ENCODE measurements at regions not wholly inside any gene's neighbourhood (a gene's known extent, or its start where the extent isn't known, plus 50 kb on each side); places are given as distances from the start of the nearest gene placed in this dataset.

DNA sequence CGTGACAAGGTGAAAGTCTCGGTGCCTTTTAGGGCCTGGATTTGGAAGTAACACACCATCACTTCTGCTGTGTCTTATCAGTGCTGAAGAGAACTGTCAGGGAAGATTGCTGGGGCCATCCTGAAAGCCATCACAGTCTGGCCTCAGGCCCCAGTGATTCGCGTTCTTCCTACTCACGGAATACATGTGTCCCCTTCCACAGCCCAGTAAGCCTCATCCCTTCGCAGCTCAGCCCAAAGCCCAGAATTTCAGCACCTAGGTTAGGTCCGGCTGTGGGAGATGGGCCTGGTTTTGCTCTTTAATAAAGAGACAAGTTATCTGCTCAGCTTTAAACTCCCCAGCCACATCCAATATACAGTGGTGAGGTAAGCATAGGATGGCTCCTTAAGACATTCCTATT is 113.0 kb upstream of the SPACA7 start:
- no peak overlapping the region for H3K27ac ChIP-seq (ENCODE audit: low read depth)
- no peak overlapping the region for H2AFZ ChIP-seq
- no peaks in the 10 kb centered on the region for H3K9me3 Mint-ChIP-seq
- ATAC-seq, result no peak; the same call in 2 of the 3 replicates
- no peaks in the 10 kb centered on the region for H3K27me3 ChIP-seq (ENCODE audit: insufficient read depth)
- no peaks in the 10 kb centered on the region for H3K36me3 ChIP-seq (ENCODE audit: insufficient read depth)
- H3F3A ChIP-seq (replicated peaks; ENCODE audit: low read depth), result no peaks in the 10 kb centered on the region
- H3K4me3 Mint-ChIP-seq, result no peak overlapping the region
- H4K20me1 ChIP-seq (replicated peaks; ENCODE audit: insufficient read depth), result no peaks in the 10 kb centered on the region
- H3K9me2 ChIP-seq (ENCODE audit: insufficient read depth), result no peaks in the 10 kb centered on the region
- H3K4me1 Mint-ChIP-seq, result no peaks in the 10 kb centered on the region
- no peak for DNase-seq (ENCODE audit: low spot score)
- no peak overlapping the region for H3K27ac Mint-ChIP-seq
- H3K79me2 ChIP-seq (replicated peaks; ENCODE audit: insufficient read depth), result no peaks in the 10 kb centered on the region
- no peak overlapping the region for H3K4me2 ChIP-seq
- H3K4me1 ChIP-seq (ENCODE audit: insufficient read depth), result no peaks in the 10 kb centered on the region
- no peak overlapping the region for H3K4me3 ChIP-seq
- TF ChIP-seq JUNB (IDR thresholded peaks at IDR 0.05; ENCODE audit: unreplicated experiment), result no peak
- TF ChIP-seq, protein P1, sequence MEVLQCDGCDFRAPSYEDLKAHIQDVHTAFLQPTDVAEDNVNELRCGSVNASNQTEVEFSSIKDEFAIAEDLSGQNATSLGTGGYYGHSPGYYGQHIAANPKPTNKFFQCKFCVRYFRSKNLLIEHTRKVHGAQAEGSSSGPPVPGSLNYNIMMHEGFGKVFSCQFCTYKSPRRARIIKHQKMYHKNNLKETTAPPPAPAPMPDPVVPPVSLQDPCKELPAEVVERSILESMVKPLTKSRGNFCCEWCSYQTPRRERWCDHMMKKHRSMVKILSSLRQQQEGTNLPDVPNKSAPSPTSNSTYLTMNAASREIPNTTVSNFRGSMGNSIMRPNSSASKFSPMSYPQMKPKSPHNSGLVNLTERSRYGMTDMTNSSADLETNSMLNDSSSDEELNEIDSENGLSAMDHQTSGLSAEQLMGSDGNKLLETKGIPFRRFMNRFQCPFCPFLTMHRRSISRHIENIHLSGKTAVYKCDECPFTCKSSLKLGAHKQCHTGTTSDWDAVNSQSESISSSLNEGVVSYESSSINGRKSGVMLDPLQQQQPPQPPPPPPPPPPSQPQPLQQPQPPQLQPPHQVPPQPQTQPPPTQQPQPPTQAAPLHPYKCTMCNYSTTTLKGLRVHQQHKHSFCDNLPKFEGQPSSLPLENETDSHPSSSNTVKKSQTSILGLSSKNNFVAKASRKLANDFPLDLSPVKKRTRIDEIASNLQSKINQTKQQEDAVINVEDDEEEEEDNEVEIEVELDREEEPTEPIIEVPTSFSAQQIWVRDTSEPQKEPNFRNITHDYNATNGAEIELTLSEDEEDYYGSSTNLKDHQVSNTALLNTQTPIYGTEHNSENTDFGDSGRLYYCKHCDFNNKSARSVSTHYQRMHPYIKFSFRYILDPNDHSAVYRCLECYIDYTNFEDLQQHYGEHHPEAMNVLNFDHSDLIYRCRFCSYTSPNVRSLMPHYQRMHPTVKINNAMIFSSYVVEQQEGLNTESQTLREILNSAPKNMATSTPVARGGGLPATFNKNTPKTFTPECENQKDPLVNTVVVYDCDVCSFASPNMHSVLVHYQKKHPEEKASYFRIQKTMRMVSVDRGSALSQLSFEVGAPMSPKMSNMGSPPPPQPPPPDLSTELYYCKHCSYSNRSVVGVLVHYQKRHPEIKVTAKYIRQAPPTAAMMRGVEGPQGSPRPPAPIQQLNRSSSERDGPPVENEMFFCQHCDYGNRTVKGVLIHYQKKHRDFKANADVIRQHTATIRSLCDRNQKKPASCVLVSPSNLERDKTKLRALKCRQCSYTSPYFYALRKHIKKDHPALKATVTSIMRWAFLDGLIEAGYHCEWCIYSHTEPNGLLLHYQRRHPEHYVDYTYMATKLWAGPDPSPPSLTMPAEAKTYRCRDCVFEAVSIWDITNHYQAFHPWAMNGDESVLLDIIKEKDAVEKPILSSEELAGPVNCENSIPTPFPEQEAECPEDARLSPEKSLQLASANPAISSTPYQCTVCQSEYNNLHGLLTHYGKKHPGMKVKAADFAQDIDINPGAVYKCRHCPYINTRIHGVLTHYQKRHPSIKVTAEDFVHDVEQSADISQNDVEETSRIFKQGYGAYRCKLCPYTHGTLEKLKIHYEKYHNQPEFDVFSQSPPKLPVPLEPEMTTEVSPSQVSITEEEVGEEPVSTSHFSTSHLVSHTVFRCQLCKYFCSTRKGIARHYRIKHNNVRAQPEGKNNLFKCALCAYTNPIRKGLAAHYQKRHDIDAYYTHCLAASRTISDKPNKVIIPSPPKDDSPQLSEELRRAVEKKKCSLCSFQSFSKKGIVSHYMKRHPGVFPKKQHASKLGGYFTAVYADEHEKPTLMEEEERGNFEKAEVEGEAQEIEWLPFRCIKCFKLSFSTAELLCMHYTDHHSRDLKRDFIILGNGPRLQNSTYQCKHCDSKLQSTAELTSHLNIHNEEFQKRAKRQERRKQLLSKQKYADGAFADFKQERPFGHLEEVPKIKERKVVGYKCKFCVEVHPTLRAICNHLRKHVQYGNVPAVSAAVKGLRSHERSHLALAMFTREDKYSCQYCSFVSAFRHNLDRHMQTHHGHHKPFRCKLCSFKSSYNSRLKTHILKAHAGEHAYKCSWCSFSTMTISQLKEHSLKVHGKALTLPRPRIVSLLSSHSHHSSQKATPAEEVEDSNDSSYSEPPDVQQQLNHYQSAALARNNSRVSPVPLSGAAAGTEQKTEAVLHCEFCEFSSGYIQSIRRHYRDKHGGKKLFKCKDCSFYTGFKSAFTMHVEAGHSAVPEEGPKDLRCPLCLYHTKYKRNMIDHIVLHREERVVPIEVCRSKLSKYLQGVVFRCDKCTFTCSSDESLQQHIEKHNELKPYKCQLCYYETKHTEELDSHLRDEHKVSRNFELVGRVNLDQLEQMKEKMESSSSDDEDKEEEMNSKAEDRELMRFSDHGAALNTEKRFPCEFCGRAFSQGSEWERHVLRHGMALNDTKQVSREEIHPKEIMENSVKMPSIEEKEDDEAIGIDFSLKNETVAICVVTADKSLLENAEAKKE (CRISPR knock-in tag; IDR thresholded peaks at IDR 0.05), result no peak
- TF ChIP-seq, protein P2, sequence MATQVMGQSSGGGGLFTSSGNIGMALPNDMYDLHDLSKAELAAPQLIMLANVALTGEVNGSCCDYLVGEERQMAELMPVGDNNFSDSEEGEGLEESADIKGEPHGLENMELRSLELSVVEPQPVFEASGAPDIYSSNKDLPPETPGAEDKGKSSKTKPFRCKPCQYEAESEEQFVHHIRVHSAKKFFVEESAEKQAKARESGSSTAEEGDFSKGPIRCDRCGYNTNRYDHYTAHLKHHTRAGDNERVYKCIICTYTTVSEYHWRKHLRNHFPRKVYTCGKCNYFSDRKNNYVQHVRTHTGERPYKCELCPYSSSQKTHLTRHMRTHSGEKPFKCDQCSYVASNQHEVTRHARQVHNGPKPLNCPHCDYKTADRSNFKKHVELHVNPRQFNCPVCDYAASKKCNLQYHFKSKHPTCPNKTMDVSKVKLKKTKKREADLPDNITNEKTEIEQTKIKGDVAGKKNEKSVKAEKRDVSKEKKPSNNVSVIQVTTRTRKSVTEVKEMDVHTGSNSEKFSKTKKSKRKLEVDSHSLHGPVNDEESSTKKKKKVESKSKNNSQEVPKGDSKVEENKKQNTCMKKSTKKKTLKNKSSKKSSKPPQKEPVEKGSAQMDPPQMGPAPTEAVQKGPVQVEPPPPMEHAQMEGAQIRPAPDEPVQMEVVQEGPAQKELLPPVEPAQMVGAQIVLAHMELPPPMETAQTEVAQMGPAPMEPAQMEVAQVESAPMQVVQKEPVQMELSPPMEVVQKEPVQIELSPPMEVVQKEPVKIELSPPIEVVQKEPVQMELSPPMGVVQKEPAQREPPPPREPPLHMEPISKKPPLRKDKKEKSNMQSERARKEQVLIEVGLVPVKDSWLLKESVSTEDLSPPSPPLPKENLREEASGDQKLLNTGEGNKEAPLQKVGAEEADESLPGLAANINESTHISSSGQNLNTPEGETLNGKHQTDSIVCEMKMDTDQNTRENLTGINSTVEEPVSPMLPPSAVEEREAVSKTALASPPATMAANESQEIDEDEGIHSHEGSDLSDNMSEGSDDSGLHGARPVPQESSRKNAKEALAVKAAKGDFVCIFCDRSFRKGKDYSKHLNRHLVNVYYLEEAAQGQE (IDR thresholded peaks at IDR 0.05; ENCODE audit: unreplicated experiment), result peak; percentile 18
- TF ChIP-seq NANOG (IDR thresholded peaks at IDR 0.05; ENCODE audit: borderline replicate concordance), result no peak
- no peak for TF ChIP-seq ZNF114 (CRISPR knock-in tag; IDR thresholded peaks at IDR 0.05)
- no peaks in the 10 kb centered on the region for H3K27me3 Mint-ChIP-seq (ENCODE audit: insufficient read depth, low read depth, poor library complexity)
- no peaks in the 10 kb centered on the region for H3K36me3 Mint-ChIP-seq (ENCODE audit: low read depth)

Measured in GM23338 (cell line).